HCT116 (cell line): ENCODE measurements at regions not wholly inside any gene's neighbourhood (a gene's known extent, or its start where the extent isn't known, plus 50 kb on each side); places are given as distances from the start of the nearest gene placed in this dataset.

Experiments
- ATAC-seq: fragments of 200-7000 bp; cut with Tn5 transposase; 2 replicates; pipeline ENCODE4 v1.9.1; 2020; ENCODE audit warnings: mild to moderate bottlenecking, moderate library complexity
- BruUV-seq: library from RNA; stranded (reverse); fragments of 400-500 nt; replicated peaks from 2 replicates; lab custom pipeline; 2021; lab: Mats Ljungman, UMichigan
- CTCF ChIA-PET: fragments of 300-600 bp; sonication (Branson Sonifier 250); formaldehyde crosslinking; loops from one replicate; lab custom pipeline; 2021; ENCODE audit warnings: antibody characterized with exemption; lab: Charles Lee
- POLR2A ChIA-PET: fragments of 300-600, 350-600 bp; sonication (Branson Sonifier 250); formaldehyde crosslinking; loops from one replicate; lab custom pipeline; 2021; ENCODE audit warnings: antibody characterized with exemption; lab: Charles Lee
- RAD21 ChIA-PET, 2 experiments: fragments of 300-600 bp; sonication (Branson Sonifier 250); formaldehyde crosslinking; loops; one replicate each; lab custom pipeline; 2023; ENCODE audit warnings: low total read pairs in 2 of 2; ENCODE audit not compliant: uncharacterized antibody in 2 of 2, unreplicated experiment in 2 of 2, low non-redundant PET in 1 of 2; lab: Charles Lee
- DNase-seq: peaks from one replicate; pipeline ENCODE4 v3.0.0-alpha.2; 2010; ENCODE audit warnings: low read depth, low spot score
- H2AFZ ChIP-seq: fragments of 200-600 bp; shearing (Covaris generic), sonication (generic); 2 replicates; pipeline ENCODE4 v1.6.1; 2017; ENCODE audit warnings: low read depth, mixed run types, mixed read lengths, antibody characterized with exemption, low read length; ENCODE audit not compliant: poor library complexity, severe bottlenecking
- H3K27ac ChIP-seq: 2 replicates; pipeline ENCODE4 v1.5.1; 2012; ENCODE audit warnings: low read depth, low read length
- H3K27me3 ChIP-seq: fragments of 200-600 bp; sonication (generic); 2 replicates; pipeline ENCODE4 v1.6.1; 2016; ENCODE audit warnings: mixed run types, low read length, mixed read lengths; ENCODE audit not compliant: insufficient read depth
- H3K36me3 ChIP-seq, 2 experiments: fragments of 200-500 bp in 1 of 2; fragments of 200-600 bp in 1 of 2; sonication (Bioruptor generic) in 1 of 2; sonication (generic) in 1 of 2; 2 replicates each; pipeline versions ENCODE4 v1.5.1 to v1.6.1; 2014 to 2016; ENCODE audit warnings: low read length in 2 of 2, inconsistent platforms in 1 of 2, mixed read lengths in 1 of 2, mixed run types in 1 of 2; ENCODE audit not compliant: insufficient read depth in 2 of 2, control insufficient read depth in 1 of 2
- H3K4me1 ChIP-seq, 2 experiments: fragments of 200-600 bp in 1 of 2; sonication (generic) in 1 of 2; 2 replicates each; pipeline versions ENCODE4 v1.5.1 to v1.6.1; 2012 to 2017; ENCODE audit warnings: low read length in 2 of 2, inconsistent platforms in 1 of 2, mild to moderate bottlenecking in 1 of 2, mixed read lengths in 1 of 2, mixed run types in 1 of 2, moderate library complexity in 1 of 2; ENCODE audit not compliant: insufficient read depth in 2 of 2, control insufficient read depth in 1 of 2
- H3K4me2 ChIP-seq: fragments of 200-600 bp; sonication (generic); 2 replicates; pipeline ENCODE4 v1.6.1; 2017; ENCODE audit warnings: mixed run types, low read length, mixed read lengths
- H3K4me3 ChIP-seq, 2 experiments: fragments of 200-600 bp in 1 of 2; sonication (generic) in 1 of 2; replicated peaks in 1 of 2; 2 replicates each; pipeline ENCODE4 v1.5.1; 2011 to 2016; ENCODE audit warnings: low read length in 2 of 2, control low read depth in 1 of 2, low read depth in 1 of 2, mild to moderate bottlenecking in 1 of 2, mixed read lengths in 1 of 2, mixed run types in 1 of 2
- H3K79me2 ChIP-seq: fragments of 200-600 bp; sonication (generic); 2 replicates; pipeline ENCODE4 v1.6.1; 2017; ENCODE audit warnings: mild to moderate bottlenecking, mixed run types, low read length, moderate library complexity, mixed read lengths; ENCODE audit not compliant: insufficient read depth
- H3K9ac ChIP-seq: fragments of 200-600 bp; sonication (generic); 2 replicates; pipeline ENCODE4 v1.6.1; 2016; ENCODE audit warnings: low read length, mixed read lengths
- H3K9me2 ChIP-seq: fragments of 200-600 bp; sonication (generic), shearing (Covaris generic); 2 replicates; pipeline ENCODE4 v1.6.1; 2017; ENCODE audit warnings: mixed run types, mild to moderate bottlenecking, moderate library complexity; ENCODE audit not compliant: insufficient read depth
- H3K9me3 ChIP-seq, 2 experiments: fragments of 200-500 bp in 1 of 2; fragments of 200-600 bp in 1 of 2; sonication (Bioruptor generic) in 1 of 2; sonication (generic) in 1 of 2; 2 replicates each; pipeline ENCODE4 v1.6.1; 2014 to 2017; ENCODE audit warnings: low read length in 2 of 2, mixed read lengths in 2 of 2, inconsistent platforms in 1 of 2, low read depth in 1 of 2, mild to moderate bottlenecking in 1 of 2, mixed run types in 1 of 2, moderate library complexity in 1 of 2; ENCODE audit not compliant: control insufficient read depth in 1 of 2, insufficient read depth in 1 of 2
- H4K20me1 ChIP-seq: fragments of 200-600 bp; sonication (generic), shearing (Covaris generic); 2 replicates; pipeline ENCODE4 v1.6.1; 2017; ENCODE audit warnings: mixed run types, mild to moderate bottlenecking, moderate library complexity; ENCODE audit not compliant: insufficient read depth
- ATF3 ChIP-seq: IDR thresholded peaks from 2 replicates; pipeline ENCODE4 v1.6.1; 2012
- CBX3 ChIP-seq: IDR thresholded peaks from 2 replicates; pipeline ENCODE4 v1.6.1; 2012; ENCODE audit warnings: low read depth
- CEBPB ChIP-seq: IDR thresholded peaks from 2 replicates; pipeline ENCODE4 v1.6.1; 2012; ENCODE audit warnings: low read depth
- EGR1 ChIP-seq: IDR thresholded peaks from 2 replicates; pipeline ENCODE4 v1.6.1; 2012; ENCODE audit warnings: low read depth
- ELF1 ChIP-seq: IDR thresholded peaks from 2 replicates; pipeline ENCODE4 v1.6.1; 2012; ENCODE audit warnings: low read depth, borderline replicate concordance
- EZH2phosphoT487 ChIP-seq: fragments of 200-600 bp; IDR thresholded peaks from 2 replicates; pipeline ENCODE4 v1.6.1; 2018; ENCODE audit warnings: antibody characterized with exemption, borderline replicate concordance
- FOSL1 ChIP-seq: IDR thresholded peaks from 2 replicates; pipeline ENCODE4 v1.6.1; 2012; ENCODE audit warnings: low read depth
- JUND ChIP-seq: IDR thresholded peaks from 2 replicates; pipeline ENCODE4 v1.6.1; 2012
- MAX ChIP-seq: IDR thresholded peaks from 2 replicates; pipeline ENCODE4 v1.6.1; 2012
- POLR2AphosphoS5 ChIP-seq: IDR thresholded peaks from 2 replicates; pipeline ENCODE4 v1.6.1; 2011; ENCODE audit warnings: mild to moderate bottlenecking, low read depth, low read length, moderate library complexity
- RAD21 ChIP-seq: IDR thresholded peaks from 2 replicates; pipeline ENCODE4 v1.6.1; 2012; ENCODE audit warnings: low read depth, mild to moderate bottlenecking
- SIN3A ChIP-seq: IDR thresholded peaks from 2 replicates; pipeline ENCODE4 v1.6.1; 2012; ENCODE audit warnings: low read depth
- TCF7L2 ChIP-seq: IDR thresholded peaks from 2 replicates; pipeline ENCODE4 v1.7.0; 2011; ENCODE audit warnings: borderline replicate concordance, inconsistent platforms; ENCODE audit not compliant: insufficient read depth, insufficient read length; ENCODE audit errors: extremely low read depth
- ZFX ChIP-seq: fragments of 450-650 bp; IDR thresholded peaks from 2 replicates; pipeline ENCODE4 v1.6.1; 2017
- ZNF274 ChIP-seq: fragments of 200-500 bp; sonication (Bioruptor generic); IDR thresholded peaks from 2 replicates; pipeline ENCODE4 v1.6.1; 2014; ENCODE audit warnings: mild to moderate bottlenecking, low read depth, low read length, inconsistent platforms
- intact Hi-C: fragments of 100-400 bp; cut with micrococcal nuclease; formaldehyde crosslinking; loops from 2 replicates; pipeline ENCODE4 v1.10.0; 2022
- TF ChIP-seq, protein P1 (sequence below): IDR thresholded peaks from 2 replicates; pipeline ENCODE4 v1.6.1; 2011; ENCODE audit warnings: mild to moderate bottlenecking, low read length, moderate library complexity; ENCODE audit not compliant: insufficient replicate concordance; ENCODE audit errors: extremely low read depth
- TF ChIP-seq, protein P2 (sequence below): IDR thresholded peaks from 2 replicates; pipeline ENCODE4 v1.6.1; 2012; ENCODE audit warnings: low read depth

DNA sequence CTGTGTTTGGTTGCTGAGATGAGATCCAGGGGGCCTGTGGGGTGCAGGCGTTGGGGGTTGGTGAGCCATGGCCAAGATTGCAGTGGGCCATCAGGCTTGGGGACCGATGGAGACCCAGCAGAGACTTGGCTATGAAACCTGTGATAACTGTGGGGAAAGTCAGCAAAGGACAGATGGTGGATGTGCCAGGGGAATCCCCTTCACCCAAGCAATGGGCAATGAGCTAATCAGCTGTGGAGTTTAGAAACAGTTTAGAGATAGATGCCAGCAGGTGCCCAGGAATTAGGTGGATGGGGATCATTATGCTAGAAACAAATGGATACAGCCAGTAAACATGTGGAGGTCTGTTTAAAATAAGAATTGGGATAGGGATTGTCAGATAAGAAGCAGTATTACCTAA, 151.4 kb upstream of the FERD3L start (continued):
- TF ChIP-seq, protein P1, sequence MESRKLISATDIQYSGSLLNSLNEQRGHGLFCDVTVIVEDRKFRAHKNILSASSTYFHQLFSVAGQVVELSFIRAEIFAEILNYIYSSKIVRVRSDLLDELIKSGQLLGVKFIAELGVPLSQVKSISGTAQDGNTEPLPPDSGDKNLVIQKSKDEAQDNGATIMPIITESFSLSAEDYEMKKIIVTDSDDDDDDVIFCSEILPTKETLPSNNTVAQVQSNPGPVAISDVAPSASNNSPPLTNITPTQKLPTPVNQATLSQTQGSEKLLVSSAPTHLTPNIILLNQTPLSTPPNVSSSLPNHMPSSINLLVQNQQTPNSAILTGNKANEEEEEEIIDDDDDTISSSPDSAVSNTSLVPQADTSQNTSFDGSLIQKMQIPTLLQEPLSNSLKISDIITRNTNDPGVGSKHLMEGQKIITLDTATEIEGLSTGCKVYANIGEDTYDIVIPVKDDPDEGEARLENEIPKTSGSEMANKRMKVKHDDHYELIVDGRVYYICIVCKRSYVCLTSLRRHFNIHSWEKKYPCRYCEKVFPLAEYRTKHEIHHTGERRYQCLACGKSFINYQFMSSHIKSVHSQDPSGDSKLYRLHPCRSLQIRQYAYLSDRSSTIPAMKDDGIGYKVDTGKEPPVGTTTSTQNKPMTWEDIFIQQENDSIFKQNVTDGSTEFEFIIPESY: no peak
- TF ChIP-seq, protein P2, sequence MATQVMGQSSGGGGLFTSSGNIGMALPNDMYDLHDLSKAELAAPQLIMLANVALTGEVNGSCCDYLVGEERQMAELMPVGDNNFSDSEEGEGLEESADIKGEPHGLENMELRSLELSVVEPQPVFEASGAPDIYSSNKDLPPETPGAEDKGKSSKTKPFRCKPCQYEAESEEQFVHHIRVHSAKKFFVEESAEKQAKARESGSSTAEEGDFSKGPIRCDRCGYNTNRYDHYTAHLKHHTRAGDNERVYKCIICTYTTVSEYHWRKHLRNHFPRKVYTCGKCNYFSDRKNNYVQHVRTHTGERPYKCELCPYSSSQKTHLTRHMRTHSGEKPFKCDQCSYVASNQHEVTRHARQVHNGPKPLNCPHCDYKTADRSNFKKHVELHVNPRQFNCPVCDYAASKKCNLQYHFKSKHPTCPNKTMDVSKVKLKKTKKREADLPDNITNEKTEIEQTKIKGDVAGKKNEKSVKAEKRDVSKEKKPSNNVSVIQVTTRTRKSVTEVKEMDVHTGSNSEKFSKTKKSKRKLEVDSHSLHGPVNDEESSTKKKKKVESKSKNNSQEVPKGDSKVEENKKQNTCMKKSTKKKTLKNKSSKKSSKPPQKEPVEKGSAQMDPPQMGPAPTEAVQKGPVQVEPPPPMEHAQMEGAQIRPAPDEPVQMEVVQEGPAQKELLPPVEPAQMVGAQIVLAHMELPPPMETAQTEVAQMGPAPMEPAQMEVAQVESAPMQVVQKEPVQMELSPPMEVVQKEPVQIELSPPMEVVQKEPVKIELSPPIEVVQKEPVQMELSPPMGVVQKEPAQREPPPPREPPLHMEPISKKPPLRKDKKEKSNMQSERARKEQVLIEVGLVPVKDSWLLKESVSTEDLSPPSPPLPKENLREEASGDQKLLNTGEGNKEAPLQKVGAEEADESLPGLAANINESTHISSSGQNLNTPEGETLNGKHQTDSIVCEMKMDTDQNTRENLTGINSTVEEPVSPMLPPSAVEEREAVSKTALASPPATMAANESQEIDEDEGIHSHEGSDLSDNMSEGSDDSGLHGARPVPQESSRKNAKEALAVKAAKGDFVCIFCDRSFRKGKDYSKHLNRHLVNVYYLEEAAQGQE: no peak
- no peak for TF ChIP-seq SIN3A

- Histone ChIP-seq H4K20me1 (no peaks in the 10 kb centered on the region), H3K27me3 (no peaks in the 10 kb centered on the region), H2AFZ (no peak overlapping the region), H3K9ac (no peak overlapping the region), H3K9me3 (no peaks in the 10 kb centered on the region), H3K4me3 (no peak overlapping the region), H3K9me2 (no peaks in the 10 kb centered on the region), H3K27ac (no peak overlapping the region), H3K36me3 (no peaks in the 10 kb centered on the region), H3K79me2 (no peaks in the 10 kb centered on the region), H3K4me1 (no peaks in the 10 kb centered on the region), H3K4me2 (no peak overlapping the region)
- no TSS peak for BruUV-seq
- ChIA-PET POLR2A (no interaction called here), RAD21 (no interaction called here), CTCF (no interaction called here)
- no peak for ATAC-seq
- no peak for DNase-seq
- intact Hi-C loops: no loop called here
- TF ChIP-seq CEBPB (no peak), EZH2phosphoT487 (no peak), MAX (no peak), RAD21 (no peak), FOSL1 (no peak), TCF7L2 (no peak), ATF3 (no peak), JUND (no peak), ELF1 (no peak), EGR1 (no peak), CBX3 (no peak), ZNF274 (no peak), POLR2AphosphoS5 (no peak), ZFX (no peak)
- TF ChIP-seq, protein P2: no peak
Observed at GRCh38 chr7:19295376-19295775, 150.2 kb upstream of the FERD3L start.
